ENCODE measurements at regions not wholly inside any gene's neighbourhood (a gene's known extent, or its start where the extent isn't known, plus 50 kb on each side); places are given as distances from the start of the nearest gene placed in this dataset.

GRCh38 chr11:104510169-104510568 lies 346.2 kb upstream of the PDGFD start:
- Mint-ChIP-seq H3K36me3 (ENCODE audit: insufficient read depth) (no peaks in the 10 kb centered on the region), H3K4me1 (no peaks in the 10 kb centered on the region), H3K9me3 (no peaks in the 10 kb centered on the region), H3K27ac (ENCODE audit: low read depth) (no peak overlapping the region), H3K4me3 (no peak overlapping the region), H3K27me3 (peaks cover 15% of the 10 kb centered on the region)
- ATAC-seq (replicated peaks; ENCODE audit: extremely low read depth, poor library complexity, severe bottlenecking) = no peak
- DNase-seq (ENCODE audit: low spot score in 2 of 2) = no peak

- no peak overlapping the region for H3K4me3 Mint-ChIP-seq
- H3K27me3 Mint-ChIP-seq = peaks cover 11% of the 10 kb centered on the region
- H3K27ac Mint-ChIP-seq (ENCODE audit: low read depth) = no peak overlapping the region
- H3K36me3 Mint-ChIP-seq (ENCODE audit: insufficient read depth) = no peaks in the 10 kb centered on the region
- H3K4me1 Mint-ChIP-seq = no peaks in the 10 kb centered on the region
- DNase-seq (ENCODE audit: low spot score in 2 of 2) (no peak), ATAC-seq (replicated peaks; ENCODE audit: extremely low read depth, poor library complexity, severe bottlenecking) (no peak)
- peaks cover 21% of the 10 kb centered on the region for H3K9me3 Mint-ChIP-seq
These were observed 326.2 kb upstream of the PDGFD start for GRCh38 chr11:104490182-104490581.

- DNase-seq (ENCODE audit: low spot score in 2 of 2) (no peak), ATAC-seq (replicated peaks; ENCODE audit: extremely low read depth, poor library complexity, severe bottlenecking) (no peak)
- Mint-ChIP-seq H3K36me3 (ENCODE audit: insufficient read depth) (no peaks in the 10 kb centered on the region), H3K27me3 (peaks cover 11% of the 10 kb centered on the region), H3K4me3 (no peak overlapping the region), H3K27ac (ENCODE audit: low read depth) (no peak overlapping the region), H3K9me3 (peaks cover 21% of the 10 kb centered on the region), H3K4me1 (no peaks in the 10 kb centered on the region)
These were observed 324.6 kb upstream of the PDGFD start for GRCh38 chr11:104488561-104488960.

GRCh38 chr11:104487046-104487806 lies 323.3 kb upstream of the PDGFD start:
- H3K36me3 Mint-ChIP-seq (ENCODE audit: insufficient read depth) = no peaks in the 10 kb centered on the region
- DNase-seq (ENCODE audit: low spot score in 2 of 2) (no peak), ATAC-seq (replicated peaks; ENCODE audit: extremely low read depth, poor library complexity, severe bottlenecking) (no peak)
- H3K4me3 Mint-ChIP-seq = no peak overlapping the region
- peaks cover 21% of the 10 kb centered on the region for H3K9me3 Mint-ChIP-seq
- no peak overlapping the region for H3K27ac Mint-ChIP-seq (ENCODE audit: low read depth)
- peaks cover 11% of the 10 kb centered on the region for H3K27me3 Mint-ChIP-seq
- H3K4me1 Mint-ChIP-seq = no peaks in the 10 kb centered on the region

GRCh38 chr11:104484804-104485554 lies 321.0 kb upstream of the PDGFD start:
- H3K9me3 Mint-ChIP-seq = peaks cover 17% of the 10 kb centered on the region
- no peaks in the 10 kb centered on the region for H3K4me1 Mint-ChIP-seq
- no peaks in the 10 kb centered on the region for H3K36me3 Mint-ChIP-seq (ENCODE audit: insufficient read depth)
- peaks cover 6% of the 10 kb centered on the region for H3K27me3 Mint-ChIP-seq
- DNase-seq (ENCODE audit: low spot score in 2 of 2) = no peak
- ATAC-seq (replicated peaks; ENCODE audit: extremely low read depth, poor library complexity, severe bottlenecking) = no peak
- H3K4me3 Mint-ChIP-seq = no peak overlapping the region
- no peak overlapping the region for H3K27ac Mint-ChIP-seq (ENCODE audit: low read depth)

- H3K4me3 Mint-ChIP-seq = no peak overlapping the region
- H3K27ac Mint-ChIP-seq (ENCODE audit: low read depth) = no peak overlapping the region
- H3K27me3 Mint-ChIP-seq = peaks cover 38% of the 10 kb centered on the region
- H3K9me3 Mint-ChIP-seq = peaks cover 9% of the 10 kb centered on the region
- DNase-seq (ENCODE audit: low spot score in 2 of 2) = no peak
- no peaks in the 10 kb centered on the region for H3K36me3 Mint-ChIP-seq (ENCODE audit: insufficient read depth)
- ATAC-seq (replicated peaks; ENCODE audit: extremely low read depth, poor library complexity, severe bottlenecking) = no peak
- H3K4me1 Mint-ChIP-seq = no peaks in the 10 kb centered on the region
These were observed 313.0 kb upstream of the PDGFD start for GRCh38 chr11:104476898-104477297.

GRCh38 chr11:104476454-104476853 lies 312.5 kb upstream of the PDGFD start:
- DNase-seq (ENCODE audit: low spot score in 2 of 2) (no peak), ATAC-seq (replicated peaks; ENCODE audit: extremely low read depth, poor library complexity, severe bottlenecking) (no peak)
- H3K27ac Mint-ChIP-seq (ENCODE audit: low read depth) = no peak overlapping the region
- H3K36me3 Mint-ChIP-seq (ENCODE audit: insufficient read depth) = no peaks in the 10 kb centered on the region
- no peak overlapping the region for H3K4me3 Mint-ChIP-seq
- H3K9me3 Mint-ChIP-seq = peaks cover 5% of the 10 kb centered on the region
- peaks cover 38% of the 10 kb centered on the region for H3K27me3 Mint-ChIP-seq
- H3K4me1 Mint-ChIP-seq = no peaks in the 10 kb centered on the region

- Mint-ChIP-seq H3K4me3 (no peak overlapping the region), H3K4me1 (no peaks in the 10 kb centered on the region), H3K27ac (ENCODE audit: low read depth) (no peak overlapping the region), H3K9me3 (no peaks in the 10 kb centered on the region), H3K36me3 (ENCODE audit: insufficient read depth) (no peaks in the 10 kb centered on the region), H3K27me3 (no peaks in the 10 kb centered on the region)
- DNase-seq (ENCODE audit: low spot score in 2 of 2) (no peak), ATAC-seq (replicated peaks; ENCODE audit: extremely low read depth, poor library complexity, severe bottlenecking) (no peak)
These were observed 303.5 kb upstream of the PDGFD start for GRCh38 chr11:104467404-104467803.

GRCh38 chr11:104465321-104465720 lies 301.4 kb upstream of the PDGFD start:
- no peak for DNase-seq (ENCODE audit: low spot score in 2 of 2)
- no peak for ATAC-seq (replicated peaks; ENCODE audit: extremely low read depth, poor library complexity, severe bottlenecking)
- Mint-ChIP-seq H3K36me3 (ENCODE audit: insufficient read depth) (no peaks in the 10 kb centered on the region), H3K27ac (ENCODE audit: low read depth) (no peak overlapping the region), H3K27me3 (no peaks in the 10 kb centered on the region), H3K4me1 (no peaks in the 10 kb centered on the region), H3K9me3 (no peaks in the 10 kb centered on the region), H3K4me3 (no peak overlapping the region)

GRCh38 chr11:104464691-104465090 lies 300.7 kb upstream of the PDGFD start:
- H3K4me1 Mint-ChIP-seq = no peaks in the 10 kb centered on the region
- DNase-seq (ENCODE audit: low spot score in 2 of 2) = no peak
- H3K27ac Mint-ChIP-seq (ENCODE audit: low read depth) = no peak overlapping the region
- ATAC-seq (replicated peaks; ENCODE audit: extremely low read depth, poor library complexity, severe bottlenecking) = no peak
- no peaks in the 10 kb centered on the region for H3K9me3 Mint-ChIP-seq
- H3K4me3 Mint-ChIP-seq = no peak overlapping the region
- H3K36me3 Mint-ChIP-seq (ENCODE audit: insufficient read depth) = no peaks in the 10 kb centered on the region
- no peaks in the 10 kb centered on the region for H3K27me3 Mint-ChIP-seq

GRCh38 chr11:104462341-104462740 lies 298.4 kb upstream of the PDGFD start:
- no peak overlapping the region for H3K27ac Mint-ChIP-seq (ENCODE audit: low read depth)
- DNase-seq (ENCODE audit: low spot score in 2 of 2) = no peak
- no peak overlapping the region for H3K4me3 Mint-ChIP-seq
- no peaks in the 10 kb centered on the region for H3K36me3 Mint-ChIP-seq (ENCODE audit: insufficient read depth)
- H3K9me3 Mint-ChIP-seq = no peaks in the 10 kb centered on the region
- ATAC-seq (replicated peaks; ENCODE audit: extremely low read depth, poor library complexity, severe bottlenecking) = no peak
- no peaks in the 10 kb centered on the region for H3K4me1 Mint-ChIP-seq
- H3K27me3 Mint-ChIP-seq = no peaks in the 10 kb centered on the region

GRCh38 chr11:104451197-104451893 lies 287.4 kb upstream of the PDGFD start:
- Mint-ChIP-seq H3K27ac (ENCODE audit: low read depth) (no peak overlapping the region), H3K9me3 (no peaks in the 10 kb centered on the region), H3K4me3 (no peak overlapping the region), H3K27me3 (peaks cover 19% of the 10 kb centered on the region), H3K4me1 (no peaks in the 10 kb centered on the region), H3K36me3 (ENCODE audit: insufficient read depth) (no peaks in the 10 kb centered on the region)
- ATAC-seq (replicated peaks; ENCODE audit: extremely low read depth, poor library complexity, severe bottlenecking) (no peak), DNase-seq (ENCODE audit: low spot score in 2 of 2) (no peak)

GRCh38 chr11:104443387-104443786 lies 279.4 kb upstream of the PDGFD start:
- Mint-ChIP-seq H3K9me3 (peaks cover 7% of the 10 kb centered on the region), H3K36me3 (ENCODE audit: insufficient read depth) (no peaks in the 10 kb centered on the region), H3K4me3 (no peak overlapping the region), H3K27me3 (peaks cover 9% of the 10 kb centered on the region), H3K27ac (ENCODE audit: low read depth) (no peak overlapping the region), H3K4me1 (no peaks in the 10 kb centered on the region)
- DNase-seq (ENCODE audit: low spot score in 2 of 2) (no peak), ATAC-seq (replicated peaks; ENCODE audit: extremely low read depth, poor library complexity, severe bottlenecking) (no peak)

All from central memory CD8-positive, alpha-beta T cell (primary cell).